NCI-H2196 treated with DMSO at 0.1 percent for 48 hours (cell line): ENCODE measurements at regions not wholly inside any gene's neighbourhood (a gene's known extent, or its start where the extent isn't known, plus 50 kb on each side); places are given as distances from the start of the nearest gene placed in this dataset.
"Not testable (repeated sequence)": the region's sequence is repeated elsewhere in the genome, so short reads cannot be mapped to it uniquely, and the experiment has no call there.

Experiments
- DNase-seq: peaks from one replicate; lab custom pipeline; 2025; ENCODE audit not compliant: unreplicated experiment; lab: John Stamatoyannopoulos, UW

GRCh38 chr1:220942278-220942677 lies 63.0 kb downstream of the HLX start:
- DNase-seq = no peak

- not testable (repeated sequence) for DNase-seq
Measured at GRCh38 chr1:220942914-220943313, 63.7 kb downstream of the HLX start.

GRCh38 chr1:220943319-220943996 lies 64.2 kb downstream of the HLX start:
- DNase-seq = no peak

GRCh38 chr1:220950576-220950975 lies 71.3 kb downstream of the HLX start:
- no peak for DNase-seq

GRCh38 chr1:220952961-220953643 lies 73.9 kb downstream of the HLX start:
- no peak for DNase-seq

GRCh38 chr1:220954321-220955075 lies 75.3 kb downstream of the HLX start:
- DNase-seq = no peak

- DNase-seq = no peak
Measured at GRCh38 chr1:220955116-220955515, 75.9 kb downstream of the HLX start.

- no peak for DNase-seq
Measured at GRCh38 chr1:220956501-220957232, 77.4 kb downstream of the HLX start.

GRCh38 chr1:220957233-220957605 lies 78.0 kb downstream of the HLX start:
- no peak for DNase-seq

- no peak for DNase-seq
Measured at GRCh38 chr1:220958234-220958633, 79.0 kb downstream of the HLX start.

GRCh38 chr1:220962031-220962751 lies 82.9 kb downstream of the HLX start:
- no peak for DNase-seq

- DNase-seq = no peak
Measured at GRCh38 chr1:220966041-220966440, 86.8 kb downstream of the HLX start.

GRCh38 chr1:220966473-220966872 lies 87.2 kb downstream of the HLX start:
- DNase-seq = no peak

- DNase-seq = no peak
Measured at GRCh38 chr1:220966881-220967611, 87.8 kb downstream of the HLX start.

- DNase-seq = no peak
Measured at GRCh38 chr1:220967911-220968310, 88.7 kb downstream of the HLX start.

GRCh38 chr1:220969281-220969680 lies 90.0 kb downstream of the HLX start:
- DNase-seq = not testable (repeated sequence)

GRCh38 chr1:220970311-220970710 lies 91.1 kb downstream of the HLX start:
- no peak for DNase-seq

- DNase-seq = no peak
Measured at GRCh38 chr1:220971221-220971620, 92.0 kb downstream of the HLX start.

GRCh38 chr1:220974431-220974830 lies 95.2 kb downstream of the HLX start:
- no peak for DNase-seq

GRCh38 chr1:220976390-220976789 lies 97.1 kb downstream of the HLX start:
- DNase-seq = no peak
